ENCODE measurements at regions not wholly inside any gene's neighbourhood (a gene's known extent, or its start where the extent isn't known, plus 50 kb on each side); places are given as distances from the start of the nearest gene placed in this dataset.

DNA sequence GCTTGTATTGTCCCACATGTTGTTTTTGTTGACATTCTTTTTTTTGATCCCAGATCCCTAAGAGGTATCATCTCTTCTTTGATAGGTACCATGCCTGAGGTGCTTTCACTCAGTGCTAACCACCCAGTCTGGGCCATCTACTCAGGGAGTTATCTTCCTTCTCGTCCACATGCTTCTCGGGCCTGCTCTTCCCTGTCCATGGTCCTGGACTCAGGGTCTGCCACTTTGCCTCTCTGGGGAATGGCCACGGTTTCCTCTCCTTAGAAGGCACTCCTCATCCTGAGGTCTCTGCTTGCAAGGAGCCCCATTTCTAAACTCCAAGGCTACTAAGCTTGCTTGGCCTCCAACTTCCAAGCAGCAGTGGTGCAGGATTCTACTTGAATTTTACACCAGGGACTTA is 227.0 kb upstream of the NCAM1 start:
- TF ChIP-seq, protein P1, sequence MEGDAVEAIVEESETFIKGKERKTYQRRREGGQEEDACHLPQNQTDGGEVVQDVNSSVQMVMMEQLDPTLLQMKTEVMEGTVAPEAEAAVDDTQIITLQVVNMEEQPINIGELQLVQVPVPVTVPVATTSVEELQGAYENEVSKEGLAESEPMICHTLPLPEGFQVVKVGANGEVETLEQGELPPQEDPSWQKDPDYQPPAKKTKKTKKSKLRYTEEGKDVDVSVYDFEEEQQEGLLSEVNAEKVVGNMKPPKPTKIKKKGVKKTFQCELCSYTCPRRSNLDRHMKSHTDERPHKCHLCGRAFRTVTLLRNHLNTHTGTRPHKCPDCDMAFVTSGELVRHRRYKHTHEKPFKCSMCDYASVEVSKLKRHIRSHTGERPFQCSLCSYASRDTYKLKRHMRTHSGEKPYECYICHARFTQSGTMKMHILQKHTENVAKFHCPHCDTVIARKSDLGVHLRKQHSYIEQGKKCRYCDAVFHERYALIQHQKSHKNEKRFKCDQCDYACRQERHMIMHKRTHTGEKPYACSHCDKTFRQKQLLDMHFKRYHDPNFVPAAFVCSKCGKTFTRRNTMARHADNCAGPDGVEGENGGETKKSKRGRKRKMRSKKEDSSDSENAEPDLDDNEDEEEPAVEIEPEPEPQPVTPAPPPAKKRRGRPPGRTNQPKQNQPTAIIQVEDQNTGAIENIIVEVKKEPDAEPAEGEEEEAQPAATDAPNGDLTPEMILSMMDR (IDR thresholded peaks at IDR 0.05): no peak
- TF ChIP-seq ZFX (IDR thresholded peaks at IDR 0.05; ENCODE audit: borderline replicate concordance): no peak
